ENCODE measurements at regions not wholly inside any gene's neighbourhood (a gene's known extent, or its start where the extent isn't known, plus 50 kb on each side); places are given as distances from the start of the nearest gene placed in this dataset.

DNA sequence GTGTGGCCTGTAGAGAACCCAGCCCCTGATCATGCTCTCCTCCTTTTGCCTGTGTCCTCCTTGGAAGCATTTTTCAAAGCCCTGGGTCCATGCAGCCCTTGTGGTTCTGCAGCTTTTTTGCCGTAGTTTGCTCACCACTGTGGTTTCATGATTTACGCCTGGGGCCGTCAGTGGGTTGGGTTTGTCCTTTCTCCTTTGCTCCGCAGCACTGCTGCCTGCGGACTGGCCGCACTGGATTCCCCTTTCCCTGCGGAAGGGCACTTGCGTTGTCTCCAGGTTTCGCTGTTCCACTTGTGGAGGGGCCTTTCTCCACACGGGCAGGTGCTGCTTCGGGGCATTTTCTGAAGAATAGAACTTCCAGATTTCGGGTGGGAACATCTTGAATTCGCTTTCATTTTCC is 1260.9 kb downstream of the BRD1 start:
- no peak for TF ChIP-seq EZH2phosphoT487 (IDR thresholded peaks at IDR 0.05; ENCODE audit: insufficient read depth, low read depth)
- no peak for TF ChIP-seq EZH2 (IDR thresholded peaks at IDR 0.05; ENCODE audit: insufficient read depth, poor library complexity, severe bottlenecking)
